Mammary epithelial cell (primary cell): ENCODE measurements at regions not wholly inside any gene's neighbourhood (a gene's known extent, or its start where the extent isn't known, plus 50 kb on each side); places are given as distances from the start of the nearest gene placed in this dataset.

Source experiments
- CTCF ChIP-seq, 2 donors: IDR thresholded peaks in 1 of 2; conservative IDR thresholded peaks in 1 of 2; 2 replicates each; pipeline ENCODE4 v1.5.1; 2011 to 2012; ENCODE audit warnings: inconsistent platforms in 2 of 2, low read length in 2 of 2, mild to moderate bottlenecking in 2 of 2, control low read depth in 1 of 2, low read depth in 1 of 2; ENCODE audit not compliant: insufficient read depth in 1 of 2; ENCODE audit errors: extremely low read depth in 1 of 2
- EZH2 ChIP-seq: IDR thresholded peaks from 2 replicates; pipeline ENCODE4 v1.6.1; 2012; ENCODE audit warnings: low read length, inconsistent platforms, borderline replicate concordance

- TF ChIP-seq CTCF (conservative IDR thresholded peaks at IDR 0.05 in 1 of 2, IDR thresholded peaks at IDR 0.05 in 1 of 2; ENCODE audit: extremely low read depth in 1 of 2, insufficient read depth in 1 of 2, low read depth in 1 of 2, low read length in 2 of 2) = no peak
- no peak for TF ChIP-seq EZH2
Observed at GRCh38 chrX:80576806-80577533, 156.7 kb downstream of the TENT5D start.
